WTC11 (cell line): ENCODE measurements at regions not wholly inside any gene's neighbourhood (a gene's known extent, or its start where the extent isn't known, plus 50 kb on each side); places are given as distances from the start of the nearest gene placed in this dataset.

ENCODE experiments used
- RELA ChIP-seq: sonication (generic); formaldehyde crosslinking; IDR thresholded peaks from 2 replicates; pipeline ENCODE4 v1.8.1; 2022; ENCODE audit warnings: missing genetic modification reagents, mild to moderate bottlenecking, borderline replicate concordance
- USF1 ChIP-seq: sonication (generic); formaldehyde crosslinking; IDR thresholded peaks from 2 replicates; pipeline ENCODE4 v1.8.0; 2022; ENCODE audit warnings: mild to moderate bottlenecking, missing genetic modification reagents
- TF ChIP-seq, protein P1 (sequence below): fragments of 200-600 bp; IDR thresholded peaks from 2 replicates; pipeline ENCODE4 v1.8.0; 2022; ENCODE audit warnings: antibody characterized with exemption

DNA sequence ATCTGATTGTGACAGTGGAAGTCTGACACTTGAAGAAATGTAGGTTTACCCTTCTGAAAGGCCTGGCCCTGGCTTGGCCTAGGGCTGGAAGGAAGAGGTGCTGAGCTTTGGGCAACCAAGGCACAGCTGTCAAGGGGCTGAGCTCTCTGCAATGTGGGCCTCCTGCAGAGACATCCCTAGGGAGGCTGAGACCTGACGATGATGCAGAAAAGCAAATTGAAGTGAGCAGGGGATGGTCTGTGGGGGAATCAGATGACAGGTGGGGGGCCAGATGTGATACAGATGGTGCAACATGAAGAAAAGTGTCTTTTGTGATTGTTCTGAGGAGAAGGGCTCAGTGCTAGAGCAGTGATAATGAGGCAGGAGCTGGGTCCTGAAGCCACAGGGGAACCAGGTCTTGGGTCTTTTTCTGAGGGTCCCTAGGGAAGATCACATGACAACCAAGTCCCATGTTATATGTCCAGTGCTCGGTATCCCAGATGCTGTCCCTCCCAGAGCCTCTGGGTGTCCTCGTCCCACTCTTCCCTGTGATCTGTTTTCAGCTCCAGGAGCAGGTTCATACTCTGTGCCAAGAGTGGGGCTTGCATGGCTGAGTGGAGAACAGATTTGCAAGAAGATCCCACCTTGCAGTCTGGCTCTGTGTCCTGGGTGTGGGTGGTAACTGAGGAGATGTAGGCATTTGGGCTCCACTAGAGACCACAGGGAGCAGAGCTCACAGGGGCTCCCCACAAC lies 79.9 kb upstream of the VPREB1 start:
- TF ChIP-seq RELA (CRISPR knock-in tag) (no peak), USF1 (CRISPR knock-in tag) (no peak)
- TF ChIP-seq, protein P1, sequence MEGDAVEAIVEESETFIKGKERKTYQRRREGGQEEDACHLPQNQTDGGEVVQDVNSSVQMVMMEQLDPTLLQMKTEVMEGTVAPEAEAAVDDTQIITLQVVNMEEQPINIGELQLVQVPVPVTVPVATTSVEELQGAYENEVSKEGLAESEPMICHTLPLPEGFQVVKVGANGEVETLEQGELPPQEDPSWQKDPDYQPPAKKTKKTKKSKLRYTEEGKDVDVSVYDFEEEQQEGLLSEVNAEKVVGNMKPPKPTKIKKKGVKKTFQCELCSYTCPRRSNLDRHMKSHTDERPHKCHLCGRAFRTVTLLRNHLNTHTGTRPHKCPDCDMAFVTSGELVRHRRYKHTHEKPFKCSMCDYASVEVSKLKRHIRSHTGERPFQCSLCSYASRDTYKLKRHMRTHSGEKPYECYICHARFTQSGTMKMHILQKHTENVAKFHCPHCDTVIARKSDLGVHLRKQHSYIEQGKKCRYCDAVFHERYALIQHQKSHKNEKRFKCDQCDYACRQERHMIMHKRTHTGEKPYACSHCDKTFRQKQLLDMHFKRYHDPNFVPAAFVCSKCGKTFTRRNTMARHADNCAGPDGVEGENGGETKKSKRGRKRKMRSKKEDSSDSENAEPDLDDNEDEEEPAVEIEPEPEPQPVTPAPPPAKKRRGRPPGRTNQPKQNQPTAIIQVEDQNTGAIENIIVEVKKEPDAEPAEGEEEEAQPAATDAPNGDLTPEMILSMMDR: no peak
